H1 (cell line): ENCODE measurements at regions not wholly inside any gene's neighbourhood (a gene's known extent, or its start where the extent isn't known, plus 50 kb on each side); places are given as distances from the start of the nearest gene placed in this dataset.

ENCODE experiments used
- FOSL1 ChIP-seq: IDR thresholded peaks from 2 replicates; pipeline ENCODE4 v1.6.1; 2011; ENCODE audit warnings: mild to moderate bottlenecking, low read depth, low read length, moderate library complexity; ENCODE audit not compliant: insufficient read depth
- NRF1 ChIP-seq: IDR thresholded peaks from 2 replicates; pipeline ENCODE4 v1.6.1; 2011; ENCODE audit warnings: mild to moderate bottlenecking, low read depth, low read length, improper control_type of control experiment
- PHF8 ChIP-seq: fragments of 200-600 bp; sonication (generic); conservative IDR thresholded peaks from 2 replicates; pipeline ENCODE4 v1.7.1; 2012; ENCODE audit warnings: low read depth, mild to moderate bottlenecking, inconsistent platforms, low read length, moderate library complexity

GRCh38 chr7:12826079-12826478, 138.6 kb downstream of the ARL4A start (continued):
- TF ChIP-seq PHF8 (no peak), NRF1 (no peak), FOSL1 (no peak)
